Ishikawa (cell line): ENCODE measurements at regions not wholly inside any gene's neighbourhood (a gene's known extent, or its start where the extent isn't known, plus 50 kb on each side); places are given as distances from the start of the nearest gene placed in this dataset.
A peak's percentile ranks its signal among the peaks of the same experiment; 100 is the strongest.

Source experiments
- CEBPB ChIP-seq: IDR thresholded peaks from 2 replicates; pipeline ENCODE4 v1.6.1; 2012
- CREB1 ChIP-seq: IDR thresholded peaks from 2 replicates; pipeline ENCODE4 v1.6.1; 2012; ENCODE audit warnings: low read depth
- EGR1 ChIP-seq: IDR thresholded peaks from 2 replicates; pipeline ENCODE4 v1.6.1; 2012
- EP300 ChIP-seq: IDR thresholded peaks from 2 replicates; pipeline ENCODE4 v1.6.1; 2012; ENCODE audit warnings: borderline replicate concordance
- FOXM1 ChIP-seq: IDR thresholded peaks from 2 replicates; pipeline ENCODE4 v1.6.1; 2012; ENCODE audit warnings: low read depth, borderline replicate concordance
- MAX ChIP-seq: IDR thresholded peaks from 2 replicates; pipeline ENCODE4 v1.6.1; 2012
- NFIC ChIP-seq: IDR thresholded peaks from 2 replicates; pipeline ENCODE4 v1.6.1; 2012
- RAD21 ChIP-seq: IDR thresholded peaks from 2 replicates; pipeline ENCODE4 v1.6.1; 2012; ENCODE audit warnings: low read depth
- REST ChIP-seq: IDR thresholded peaks from 2 replicates; pipeline ENCODE4 v1.6.1; 2012; ENCODE audit warnings: low read depth, mild to moderate bottlenecking
- TAF1 ChIP-seq: IDR thresholded peaks from 2 replicates; pipeline ENCODE4 v1.6.1; 2012; ENCODE audit warnings: low read depth, mild to moderate bottlenecking
- TCF12 ChIP-seq: IDR thresholded peaks from 2 replicates; pipeline ENCODE4 v1.6.1; 2012; ENCODE audit warnings: low read depth
- TEAD4 ChIP-seq: IDR thresholded peaks from 2 replicates; pipeline ENCODE4 v1.6.1; 2012
- USF1 ChIP-seq: IDR thresholded peaks from 2 replicates; pipeline ENCODE4 v1.6.1; 2012
- YY1 ChIP-seq: IDR thresholded peaks from 2 replicates; pipeline ENCODE4 v1.6.1; 2012; ENCODE audit warnings: low read depth
- ZBTB7A ChIP-seq: IDR thresholded peaks from 2 replicates; pipeline ENCODE4 v1.6.1; 2012; ENCODE audit warnings: low read depth

GRCh38 chr13:71290963-71291841, 575.8 kb downstream of the DACH1 start:
- TF ChIP-seq ZBTB7A (no peak), RAD21 (no peak), EGR1 (no peak), NFIC (no peak), MAX (no peak), TEAD4 (no peak), EP300 (no peak), USF1 (no peak), CREB1 (no peak), TAF1 (no peak), YY1 (no peak), REST (no peak), FOXM1 (no peak), TCF12 (no peak), CEBPB (no peak)

GRCh38 chr13:71285700-71286099, 581.3 kb downstream of the DACH1 start:
- TF ChIP-seq NFIC (no peak), RAD21 (peak; percentile 42)

GRCh38 chr13:71278512-71278911, 588.5 kb downstream of the DACH1 start:
- TF ChIP-seq REST: no peak
- no peak for TF ChIP-seq FOXM1
- no peak for TF ChIP-seq TAF1
- TF ChIP-seq ZBTB7A: no peak
- no peak for TF ChIP-seq USF1
- TF ChIP-seq EP300: no peak
- no peak for TF ChIP-seq YY1
- TF ChIP-seq CREB1: no peak
- no peak for TF ChIP-seq TCF12
- TF ChIP-seq CEBPB: no peak
- no peak for TF ChIP-seq MAX
- no peak for TF ChIP-seq TEAD4
- no peak for TF ChIP-seq NFIC

- TF ChIP-seq REST (no peak), TEAD4 (no peak), EGR1 (no peak), NFIC (no peak), YY1 (no peak), TAF1 (no peak), FOXM1 (no peak), CREB1 (no peak), RAD21 (no peak), EP300 (no peak), USF1 (no peak), ZBTB7A (no peak), MAX (no peak)
These were observed 591.9 kb downstream of the DACH1 start for GRCh38 chr13:71274923-71275608.
